GM21367 (cell line): ENCODE measurements at regions not wholly inside any gene's neighbourhood (a gene's known extent, or its start where the extent isn't known, plus 50 kb on each side); places are given as distances from the start of the nearest gene placed in this dataset.
"Not testable (repeated sequence)": the region's sequence is repeated elsewhere in the genome, so short reads cannot be mapped to it uniquely, and the experiment has no call there.

Source experiments
- ATAC-seq: cut with Tn5 transposase; IDR thresholded peaks from one replicate; pipeline ENCODE4 v1.9.1; 2021; ENCODE audit not compliant: unreplicated experiment

DNA sequence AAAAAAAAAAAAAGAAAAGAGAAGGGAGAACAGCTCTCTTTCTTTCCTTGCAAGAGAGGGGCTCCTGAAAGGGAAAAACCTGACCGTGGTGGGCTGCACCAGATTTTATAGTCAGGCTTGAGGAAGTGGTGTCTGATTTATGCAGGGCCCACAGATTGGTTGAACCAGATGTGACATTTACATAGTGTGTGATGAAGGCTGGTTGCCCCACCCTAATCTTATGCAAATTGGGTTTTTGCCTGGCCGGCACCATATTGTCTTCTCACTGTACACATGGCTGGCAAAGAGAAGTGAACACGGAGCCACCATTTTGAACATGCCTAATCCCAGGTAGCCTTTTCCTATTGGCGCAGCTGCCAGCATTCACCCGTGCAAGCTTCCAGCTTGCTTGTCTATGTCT lies 154.4 kb downstream of the OXSM start:
- no peak for ATAC-seq

DNA sequence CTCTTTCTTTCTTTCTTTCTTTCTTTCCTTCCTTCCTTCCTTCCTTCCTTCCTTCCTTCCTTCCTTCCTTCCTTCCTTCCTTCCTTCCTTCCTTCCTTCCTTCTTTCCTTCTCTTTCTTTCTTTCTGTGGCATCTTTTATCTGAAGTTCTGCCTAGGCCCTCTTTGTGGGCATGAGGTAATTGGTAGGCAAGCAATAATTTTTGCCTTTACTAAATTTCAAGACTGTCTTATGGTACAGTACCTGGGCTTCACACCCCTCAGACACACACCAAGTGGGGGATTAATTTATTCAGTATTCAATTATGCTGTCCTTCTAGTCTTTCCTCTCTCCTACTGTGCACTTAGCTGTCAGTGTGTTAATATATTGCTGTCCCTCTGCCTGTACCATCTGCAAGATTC lies 155.5 kb downstream of the OXSM start:
- no peak for ATAC-seq

DNA sequence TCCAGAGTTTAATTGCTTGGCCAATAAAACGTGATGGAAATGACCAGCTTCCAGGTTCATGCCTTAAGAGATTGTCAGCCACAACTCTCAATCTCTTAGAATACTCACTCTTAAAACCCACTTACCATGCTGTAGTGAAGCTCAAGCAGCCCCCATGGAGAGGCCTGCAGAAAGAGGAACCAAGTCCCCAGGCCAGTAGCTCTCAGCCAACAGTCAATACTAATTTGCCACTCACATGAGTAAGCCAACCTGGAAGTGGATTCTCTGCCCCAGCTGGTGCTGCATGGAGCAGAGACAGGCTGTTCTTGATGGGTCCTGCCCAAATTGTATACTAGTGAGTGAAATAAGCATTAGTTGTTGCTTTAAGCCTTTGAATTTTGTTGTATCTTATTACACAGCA lies 155.9 kb downstream of the OXSM start:
- no peak for ATAC-seq

DNA sequence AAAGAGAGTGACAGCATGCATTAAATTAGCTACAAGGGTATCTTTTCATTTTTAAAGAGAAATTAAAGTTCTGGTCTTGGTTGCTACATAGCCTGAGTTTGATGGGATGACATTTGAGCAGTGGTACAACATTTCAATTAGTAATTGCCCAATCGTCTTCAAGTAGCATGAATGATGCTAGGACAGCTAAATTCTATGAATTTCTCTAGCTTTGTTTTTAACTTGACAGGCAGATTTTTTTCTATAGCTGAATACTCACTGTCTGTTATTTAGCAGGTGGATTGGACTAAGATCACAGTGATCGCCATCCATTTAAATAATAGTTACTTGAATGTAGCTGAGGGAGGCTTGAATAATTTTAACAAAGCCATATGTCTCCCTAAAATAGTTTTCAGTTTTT lies 162.2 kb downstream of the OXSM start:
- no peak for ATAC-seq

DNA sequence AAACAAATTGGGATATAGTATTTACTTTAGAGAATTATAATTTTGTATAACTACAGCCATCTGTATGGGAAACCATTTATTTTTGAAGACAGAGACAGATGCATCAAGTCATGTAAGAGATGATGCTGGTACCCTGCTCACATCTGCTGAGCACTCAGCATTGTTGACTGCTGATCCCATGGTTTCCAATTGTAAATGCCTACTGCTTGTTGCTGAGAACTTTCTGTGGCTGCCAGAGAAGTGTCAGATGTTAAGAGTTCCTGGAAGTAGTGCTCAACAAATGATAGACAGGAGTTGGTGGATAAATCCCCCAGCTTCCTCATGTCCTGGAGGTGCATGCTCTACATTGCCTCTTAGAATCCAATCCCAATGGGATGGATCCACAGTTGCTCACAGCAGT lies 167.1 kb downstream of the OXSM start:
- no peak for ATAC-seq

DNA sequence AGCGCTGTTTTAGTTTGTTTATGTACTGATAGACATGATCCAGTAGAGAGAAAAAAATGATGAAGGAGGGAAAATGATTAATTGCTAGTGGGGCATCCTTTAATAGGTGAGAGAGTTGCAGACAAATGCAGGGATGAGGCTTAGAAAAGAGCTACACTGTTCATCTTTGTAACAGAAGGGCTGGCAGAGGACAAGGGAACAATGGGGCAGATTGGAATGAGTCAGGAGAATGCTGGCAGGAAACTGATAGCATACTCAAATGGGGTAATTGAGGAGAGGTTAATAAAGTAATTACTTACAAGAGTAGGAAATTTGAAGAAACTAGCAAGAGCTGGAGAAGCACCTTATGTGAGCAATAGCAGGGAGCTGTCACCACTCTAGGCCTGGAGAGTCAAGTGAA lies 170.9 kb downstream of the OXSM start:
- ATAC-seq: no peak

GRCh38 chr3:25962255-25962654 lies 172.4 kb downstream of the OXSM start:
- no peak for ATAC-seq

DNA sequence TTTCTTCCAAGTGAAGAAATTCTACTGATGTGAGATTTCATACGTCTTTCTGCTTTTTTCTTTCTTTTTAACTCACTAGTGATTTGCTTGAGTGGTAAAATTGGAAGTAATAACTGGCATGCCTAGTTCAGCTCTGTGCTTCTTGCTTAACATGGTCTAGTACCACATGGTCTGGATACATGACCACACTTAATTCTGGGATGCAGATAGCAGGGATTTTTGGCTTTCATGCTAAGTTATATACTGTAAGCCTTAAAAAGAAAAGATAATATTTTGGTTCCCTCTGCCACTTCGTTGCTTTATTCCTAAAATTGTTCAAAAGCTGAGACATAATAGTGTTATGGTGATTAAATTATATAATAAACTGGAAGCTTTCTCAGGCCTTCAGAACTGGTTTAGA lies 174.3 kb downstream of the OXSM start:
- no peak for ATAC-seq

- no peak for ATAC-seq
Measured at GRCh38 chr3:25967385-25967784, 177.5 kb downstream of the OXSM start.

GRCh38 chr3:25971736-25972135 lies 181.8 kb downstream of the OXSM start:
- ATAC-seq: no peak

DNA sequence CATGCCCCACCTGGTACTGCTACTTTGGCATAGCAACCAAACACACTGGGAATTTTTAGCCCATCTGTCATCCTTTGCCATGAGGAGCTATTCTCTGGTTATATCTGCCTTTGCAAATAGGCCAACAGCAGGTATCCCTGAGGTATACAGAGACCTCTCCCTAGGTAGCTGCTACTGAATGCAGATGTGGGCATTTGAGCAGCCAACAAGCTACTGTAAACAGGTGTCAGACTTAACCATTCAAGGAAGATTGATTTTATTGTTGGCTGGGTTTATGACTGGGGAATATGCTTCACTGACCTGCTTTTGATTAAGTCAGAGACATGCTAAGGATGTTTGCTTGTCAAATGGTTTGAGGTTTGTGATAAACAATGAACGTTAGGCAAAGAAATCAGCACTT lies 183.2 kb downstream of the OXSM start:
- no peak for ATAC-seq

- ATAC-seq: no peak
Measured at GRCh38 chr3:25982756-25983155, 192.9 kb downstream of the OXSM start.

- no peak for ATAC-seq
Measured at GRCh38 chr3:25985621-25986020, 195.7 kb downstream of the OXSM start.

DNA sequence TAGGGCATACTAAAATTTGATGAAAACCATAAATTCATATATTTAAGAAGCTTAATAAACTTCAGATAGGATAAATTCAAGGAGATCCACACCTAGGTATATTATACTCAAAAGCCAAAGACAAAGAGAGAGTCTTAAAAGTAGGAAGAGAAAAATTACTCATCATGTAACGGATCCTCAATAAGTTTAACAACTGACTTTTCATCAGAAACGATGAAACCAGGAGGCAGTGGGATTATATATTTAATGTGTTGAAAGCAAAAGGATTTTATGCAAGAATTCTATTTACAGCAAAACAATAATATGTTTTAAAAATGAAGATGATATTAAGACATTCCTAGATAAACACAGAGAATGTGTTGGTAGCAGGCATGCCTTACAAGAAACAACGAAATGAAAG lies 202.7 kb downstream of the OXSM start:
- no peak for ATAC-seq

GRCh38 chr3:26004172-26004571 lies 214.3 kb downstream of the OXSM start:
- ATAC-seq: no peak

GRCh38 chr3:26011276-26011675 lies 221.4 kb downstream of the OXSM start:
- ATAC-seq: no peak

GRCh38 chr3:26012241-26012745 lies 222.4 kb downstream of the OXSM start:
- no peak for ATAC-seq

DNA sequence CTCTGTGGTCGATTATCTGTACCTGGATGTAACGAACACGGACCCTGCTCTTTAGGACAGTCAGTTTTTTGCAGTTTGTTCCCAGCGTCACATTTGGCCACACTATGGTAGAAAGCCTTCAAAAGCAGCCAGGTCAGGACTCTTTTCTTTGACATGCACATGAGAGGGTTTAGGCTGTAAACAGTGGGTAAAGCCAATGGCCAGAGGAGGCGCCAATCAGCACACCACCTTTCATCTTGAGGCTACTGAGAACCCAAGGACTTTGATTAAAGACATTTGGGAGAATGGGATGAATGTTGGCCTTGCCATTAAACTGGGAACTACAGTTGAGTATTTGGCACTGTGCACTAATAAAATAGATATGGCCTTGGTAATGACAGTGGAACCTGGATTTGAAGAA lies 225.9 kb downstream of the OXSM start:
- ATAC-seq: no peak

GRCh38 chr3:26018889-26019288 lies 229.0 kb downstream of the OXSM start:
- ATAC-seq: no peak

GRCh38 chr3:26024206-26024605 lies 234.3 kb downstream of the OXSM start:
- ATAC-seq: not testable (repeated sequence)

DNA sequence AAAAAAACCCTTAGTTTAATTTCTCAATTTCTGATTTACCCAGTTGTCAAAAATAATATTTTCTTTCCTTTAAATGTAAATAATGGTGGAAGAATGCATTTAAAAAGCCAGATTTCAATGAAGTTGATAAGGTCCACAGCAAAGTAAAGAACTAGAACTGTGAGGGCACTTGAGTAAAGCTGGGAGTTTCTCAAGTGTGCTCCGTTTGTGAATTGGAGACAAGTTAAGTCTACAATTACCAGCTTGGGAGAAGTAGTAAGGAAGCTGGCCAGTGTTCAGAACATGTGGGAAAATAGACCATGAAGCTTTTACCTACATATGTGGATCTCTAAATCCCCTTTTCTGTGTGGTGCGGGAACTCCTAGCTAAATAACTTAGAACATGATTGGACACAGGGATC lies 239.4 kb downstream of the OXSM start:
- ATAC-seq: no peak

DNA sequence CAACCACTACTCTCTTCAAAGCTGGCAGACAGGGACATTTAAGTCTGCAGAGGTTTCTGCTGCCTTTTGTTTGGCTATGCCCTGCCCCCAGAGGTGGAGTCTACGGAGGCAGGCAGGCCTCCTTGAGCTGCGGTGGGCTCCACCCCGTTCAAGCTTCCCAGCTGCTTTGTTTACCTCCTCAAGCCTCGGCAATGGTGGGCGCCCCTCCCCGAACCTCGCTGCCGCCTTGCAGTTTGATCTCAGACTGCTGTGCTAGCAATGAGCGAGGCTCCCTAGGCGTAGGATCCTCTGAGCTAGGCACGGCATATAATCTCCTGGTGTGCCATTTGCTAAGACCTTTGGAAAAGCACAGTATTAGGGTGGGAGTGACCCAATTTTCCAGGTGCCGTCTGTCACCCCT lies 252.2 kb downstream of the OXSM start:
- ATAC-seq: not testable (repeated sequence)

DNA sequence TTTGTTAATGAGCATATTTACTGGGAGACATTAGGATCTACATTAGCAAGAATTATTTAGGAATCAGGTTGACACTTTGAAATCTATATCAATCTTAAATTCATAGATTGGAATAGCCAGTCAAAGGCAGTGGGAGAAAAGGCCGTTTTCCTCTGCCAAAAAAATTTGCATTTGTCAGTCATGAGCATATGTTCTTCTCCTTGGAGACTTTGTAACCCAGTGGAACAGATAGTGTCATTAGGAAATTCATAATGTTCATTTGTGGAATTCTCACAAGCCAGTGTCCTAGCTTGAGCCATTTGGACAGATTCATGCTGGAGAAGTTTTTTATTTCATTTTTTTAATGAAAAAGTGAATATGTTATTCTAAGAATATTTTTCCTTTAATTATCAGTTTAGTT lies 260.1 kb downstream of the OXSM start:
- no peak for ATAC-seq

- no peak for ATAC-seq
Measured at GRCh38 chr3:26050776-26051175, 260.9 kb downstream of the OXSM start.
